Psoas muscle (tissue), 7 donors: ENCODE measurements at regions not wholly inside any gene's neighbourhood (a gene's known extent, or its start where the extent isn't known, plus 50 kb on each side); places are given as distances from the start of the nearest gene placed in this dataset.

ENCODE experiments used
- ATAC-seq, 4 donors: fragments of 200-7000 bp; cut with Tn5 transposase; one replicate each; pipeline ENCODE4 v1.9.1; 2020; ENCODE audit warnings: moderate library complexity in 3 of 4, mild to moderate bottlenecking in 2 of 4
- DNase-seq, 2 donors: peaks; one replicate each; pipeline ENCODE4 v3.0.0-alpha.2; 2020
- H3K27ac ChIP-seq: fragments of 200-600 bp; one replicate; pipeline ENCODE4 v1.8.0; 2022
- H3K27me3 ChIP-seq, 3 donors: fragments of 200-600 bp in 1 of 3; one replicate each; pipeline versions ENCODE4 v1.6.1 to v1.8.0; 2013 to 2022; ENCODE audit warnings: low read length in 2 of 3, mild to moderate bottlenecking in 2 of 3, moderate library complexity in 1 of 3; ENCODE audit not compliant: insufficient read depth in 3 of 3
- H3K36me3 ChIP-seq, 2 donors: fragments of 200-600 bp in 1 of 2; one replicate each; pipeline versions ENCODE4 v1.6.1 to v1.8.0; 2013 to 2022; ENCODE audit warnings: low read depth in 1 of 2, mild to moderate bottlenecking in 1 of 2, moderate library complexity in 1 of 2; ENCODE audit not compliant: insufficient read depth in 1 of 2
- H3K4me1 ChIP-seq: fragments of 200-600 bp; one replicate; pipeline ENCODE4 v1.8.0; 2022
- H3K4me3 ChIP-seq: fragments of 200-600 bp; one replicate; pipeline ENCODE4 v1.8.0; 2022; ENCODE audit warnings: mild to moderate bottlenecking
- H3K9me3 ChIP-seq: fragments of 200-600 bp; one replicate; pipeline ENCODE4 v1.8.0; 2022
- WGBS, 3 donors: extraction: QIAGEN DNeasy Blood & Tissue Kit; methylation state at CpG; one replicate each; pipeline versions ENCODE4 v1.1.6 to v1.1.7; 2013; 5-methylcytosine and 5-hydroxymethylcytosine counted together
- intact Hi-C, 2 donors: fragments of 100-400 bp; cut with DNase I; formaldehyde crosslinking; loops; one replicate each; pipeline versions ENCODE4 v1.11.0 to v1.14.2; 2022
- TF ChIP-seq, protein P1 (sequence below): fragments of 200-600 bp; IDR thresholded peaks from one replicate; pipeline ENCODE4 v1.8.0; 2022; ENCODE audit warnings: antibody characterized with exemption
- donor health status: healthy with polysubstance abuse.
- donor health status: DM: no; HTN: no; CAD: no; lungs with moderate emphysema.
- donor health status: Bipolar disorder and iron deficiency.
- donor health status: healthy.
- donor health status: DM: yes; HTN: yes; CAD: no.
- donor health status: DM: no; HTN: no; CAD: no.
- donor health status: DM: yes; HTN: yes; CAD: no.

DNA sequence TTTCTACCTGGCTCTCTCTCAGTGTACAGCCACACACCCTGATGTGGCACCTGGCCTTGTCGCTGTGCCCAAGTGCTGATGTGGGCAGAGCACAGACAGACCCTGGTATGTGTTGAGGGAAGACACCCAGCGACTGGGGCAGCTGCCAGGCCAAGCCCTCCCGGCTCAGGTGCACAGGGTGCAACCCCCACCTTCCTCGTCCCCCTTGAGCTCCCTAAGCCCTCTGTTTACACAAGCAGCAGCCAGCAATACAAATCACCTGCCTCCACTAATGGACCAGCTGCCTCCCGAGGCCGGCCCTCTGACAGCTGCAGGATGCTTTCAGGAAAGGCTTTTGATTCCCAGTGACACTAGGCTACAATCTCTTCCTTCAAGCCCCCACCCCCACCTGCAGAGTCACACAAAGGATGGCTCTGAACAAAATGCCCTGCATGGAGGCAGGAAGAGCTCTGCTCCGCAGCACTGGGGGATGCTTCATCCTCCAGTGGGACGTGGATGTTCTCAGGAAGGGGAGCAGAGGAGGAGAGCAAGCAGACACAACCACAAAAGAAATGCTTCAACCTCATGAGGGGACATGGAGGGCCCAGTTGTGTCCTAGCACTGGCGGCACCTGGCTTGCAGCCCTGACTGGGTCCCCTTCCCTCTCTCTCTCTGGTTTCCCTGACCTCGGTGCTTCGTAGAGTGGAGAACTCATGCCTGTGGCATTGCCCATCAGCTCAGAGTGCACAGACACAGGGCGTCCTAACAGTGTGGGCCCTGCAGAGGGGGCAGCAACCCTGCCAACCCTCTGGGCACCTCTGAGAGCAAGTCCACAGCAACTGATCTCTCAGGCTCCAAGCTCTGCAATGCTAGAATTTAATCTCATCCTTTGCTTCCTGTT is 140.8 kb downstream of the BARX1 start:
- H3K36me3 ChIP-seq: no peaks in the 10 kb centered on the region
- DNase-seq (no peak), ATAC-seq (no peak)
- H3K4me3 ChIP-seq: no peak overlapping the region
- TF ChIP-seq, protein P1, sequence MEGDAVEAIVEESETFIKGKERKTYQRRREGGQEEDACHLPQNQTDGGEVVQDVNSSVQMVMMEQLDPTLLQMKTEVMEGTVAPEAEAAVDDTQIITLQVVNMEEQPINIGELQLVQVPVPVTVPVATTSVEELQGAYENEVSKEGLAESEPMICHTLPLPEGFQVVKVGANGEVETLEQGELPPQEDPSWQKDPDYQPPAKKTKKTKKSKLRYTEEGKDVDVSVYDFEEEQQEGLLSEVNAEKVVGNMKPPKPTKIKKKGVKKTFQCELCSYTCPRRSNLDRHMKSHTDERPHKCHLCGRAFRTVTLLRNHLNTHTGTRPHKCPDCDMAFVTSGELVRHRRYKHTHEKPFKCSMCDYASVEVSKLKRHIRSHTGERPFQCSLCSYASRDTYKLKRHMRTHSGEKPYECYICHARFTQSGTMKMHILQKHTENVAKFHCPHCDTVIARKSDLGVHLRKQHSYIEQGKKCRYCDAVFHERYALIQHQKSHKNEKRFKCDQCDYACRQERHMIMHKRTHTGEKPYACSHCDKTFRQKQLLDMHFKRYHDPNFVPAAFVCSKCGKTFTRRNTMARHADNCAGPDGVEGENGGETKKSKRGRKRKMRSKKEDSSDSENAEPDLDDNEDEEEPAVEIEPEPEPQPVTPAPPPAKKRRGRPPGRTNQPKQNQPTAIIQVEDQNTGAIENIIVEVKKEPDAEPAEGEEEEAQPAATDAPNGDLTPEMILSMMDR: peak; percentile 4
- H3K27ac ChIP-seq: no peak overlapping the region
- peaks cover 0 to 46% (median 16%) of the 10 kb centered on the region in 3 donors for H3K27me3 ChIP-seq
- intact Hi-C loops: no loop called here
- no peaks in the 10 kb centered on the region for H3K9me3 ChIP-seq
- WGBS, 3 donors: 27 to 33% (median 28%) methylated on average over 12 of the region's 12 CpGs
- no peaks in the 10 kb centered on the region for H3K4me1 ChIP-seq

DNA sequence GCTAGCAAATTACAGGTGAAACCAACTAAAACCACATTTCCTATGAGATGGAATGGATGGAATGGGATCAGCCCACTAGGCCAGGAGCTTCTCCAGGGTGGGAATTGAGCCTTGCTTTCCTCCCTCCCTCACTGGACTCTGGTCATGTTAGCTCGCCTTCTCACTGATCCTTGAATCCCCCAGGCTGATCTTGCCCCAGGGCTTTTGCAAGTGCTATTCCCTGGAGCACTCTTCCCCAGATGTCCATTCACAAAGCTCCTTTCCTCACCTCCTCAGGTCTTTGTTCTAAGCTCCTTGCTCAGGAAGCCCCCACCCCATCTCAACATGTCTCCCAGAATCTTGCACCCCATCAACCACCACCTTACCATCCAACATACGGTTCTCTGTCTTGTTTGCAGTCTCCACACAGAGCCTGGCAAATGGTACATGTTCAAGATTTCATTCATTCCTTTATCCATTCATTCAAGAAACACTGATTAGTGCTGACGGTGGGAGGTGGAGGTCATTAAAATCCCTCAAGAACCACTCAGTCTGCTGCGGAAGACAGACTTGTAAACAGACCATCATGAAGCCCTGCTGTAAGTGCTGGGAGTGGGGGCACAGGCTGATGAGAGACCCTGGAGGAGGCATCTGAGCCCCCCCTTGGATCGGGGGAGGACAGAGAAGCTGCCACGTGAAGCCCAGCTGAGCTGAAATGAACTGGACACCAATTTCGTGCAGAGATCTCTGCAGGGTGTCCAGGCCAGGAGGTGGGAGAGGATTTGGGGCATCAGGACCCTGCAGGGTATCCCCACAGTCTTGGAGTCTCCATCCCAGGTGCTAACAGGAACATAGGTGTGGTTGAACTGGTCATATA is 141.7 kb downstream of the BARX1 start:
- Histone ChIP-seq H3K4me1 (no peaks in the 10 kb centered on the region), H3K27ac (no peak overlapping the region), H3K4me3 (no peak overlapping the region), H3K36me3 (no peaks in the 10 kb centered on the region), H3K9me3 (no peaks in the 10 kb centered on the region), H3K27me3 (peaks cover 0 to 45% (median 16%) of the 10 kb centered on the region in 3 donors)
- ATAC-seq (no peak), DNase-seq (no peak)
- TF ChIP-seq, protein P1: no peak
- intact Hi-C loops: no loop called here
- 43 to 49% (median 46%) methylated on average over 7 of the region's 7 CpGs for WGBS, 3 donors

DNA sequence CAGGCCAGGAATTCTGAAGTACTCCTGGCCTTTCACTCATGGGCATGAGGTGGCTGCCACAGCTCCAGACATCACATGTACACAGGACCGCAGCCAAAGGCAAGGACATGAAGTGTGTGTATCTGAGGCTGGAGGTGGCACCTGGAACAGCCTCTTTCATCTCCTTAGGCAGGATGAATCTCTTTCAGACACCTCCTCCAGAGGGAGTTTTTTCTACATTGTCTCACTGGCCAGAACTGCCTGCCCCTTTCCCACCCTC is 142.8 kb downstream of the BARX1 start:
- no peak overlapping the region for H3K27ac ChIP-seq
- DNase-seq: no peak
- no peaks in the 10 kb centered on the region for H3K36me3 ChIP-seq
- 82 to 100% (median 95%) methylated on average over 1 of the region's 1 CpG for WGBS, 3 donors
- TF ChIP-seq, protein P1: no peak
- H3K4me1 ChIP-seq: no peaks in the 10 kb centered on the region
- no peaks in the 10 kb centered on the region for H3K9me3 ChIP-seq
- H3K27me3 ChIP-seq: peaks cover 0 to 45% (median 16%) of the 10 kb centered on the region in 3 donors
- ATAC-seq: no peak
- intact Hi-C loops: no loop called here
- H3K4me3 ChIP-seq: no peak overlapping the region

DNA sequence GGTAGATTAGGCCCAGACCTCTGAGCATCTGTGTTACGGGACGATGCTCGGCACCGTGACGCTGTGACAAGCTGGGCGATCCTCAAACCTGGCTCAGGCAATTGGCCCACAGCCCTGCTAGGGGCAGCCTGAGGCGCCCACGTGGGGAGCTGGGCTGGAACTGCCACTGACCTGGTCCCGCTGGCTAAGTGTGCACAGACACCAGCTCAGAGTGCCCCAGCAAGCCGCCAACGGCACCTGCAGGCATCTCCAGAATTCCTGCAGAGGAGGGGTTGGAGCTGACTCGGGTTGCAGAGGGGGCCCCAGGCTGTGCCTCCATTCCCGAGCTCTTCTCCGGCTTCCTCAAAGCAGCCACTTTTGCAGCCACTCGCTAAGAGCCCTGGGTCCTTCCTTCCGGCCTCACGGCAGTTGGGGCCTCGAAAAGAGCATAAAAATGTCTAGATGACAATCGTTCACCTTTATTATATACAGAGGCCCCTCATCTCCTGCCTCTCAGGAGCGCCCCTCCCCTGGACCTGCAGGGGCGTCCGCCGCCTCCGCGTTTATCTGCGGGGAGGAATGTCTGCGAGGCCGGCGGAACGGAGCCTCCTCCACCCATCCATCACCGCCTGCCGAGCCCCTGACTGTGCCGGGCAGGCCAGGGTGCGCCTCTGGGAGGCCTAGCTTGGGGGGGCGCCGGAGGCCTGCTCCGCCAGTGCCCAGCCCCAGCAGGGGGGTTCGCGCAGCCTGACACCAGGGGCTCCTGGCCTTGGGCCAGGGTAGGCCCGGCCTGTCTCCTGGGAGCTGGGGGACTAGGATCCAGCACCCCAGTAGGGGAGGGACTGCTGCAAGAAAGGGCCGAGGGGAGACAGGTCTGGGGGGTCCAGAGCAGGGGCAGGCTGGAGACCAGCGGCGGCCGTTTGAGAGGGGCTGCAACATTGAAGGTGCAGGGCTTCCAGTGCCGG is 144.9 kb downstream of the BARX1 start:
- no peak overlapping the region for H3K27ac ChIP-seq
- H3K27me3 ChIP-seq: peaks cover 0 to 34% (median 14%) of the 10 kb centered on the region in 3 donors
- H3K4me1 ChIP-seq: no peaks in the 10 kb centered on the region
- intact Hi-C loops: no loop called here
- H3K36me3 ChIP-seq: no peaks in the 10 kb centered on the region
- ATAC-seq (no peak), DNase-seq (no peak)
- no peak overlapping the region for H3K4me3 ChIP-seq
- H3K9me3 ChIP-seq: peaks cover 5% of the 10 kb centered on the region
- TF ChIP-seq, protein P1: no peak
- WGBS, 3 donors: 31 to 37% (median 34%) methylated on average over 41 to 45 of the region's 45 CpGs
